Uterus (tissue), 2 donors: ENCODE measurements at regions not wholly inside any gene's neighbourhood (a gene's known extent, or its start where the extent isn't known, plus 50 kb on each side); places are given as distances from the start of the nearest gene placed in this dataset.

Source experiments
- CTCF ChIP-seq, 4 experiments: fragments of 200-600 bp in 2 of 4; fragments of 450-650 bp in 2 of 4; sonication (generic) in 2 of 4; IDR thresholded peaks; one replicate each; pipeline ENCODE4 v1.5.1; 2016 to 2019; ENCODE audit warnings: antibody characterized with exemption in 4 of 4, mild to moderate bottlenecking in 2 of 4, moderate library complexity in 1 of 4
- POLR2A ChIP-seq, 2 donors: fragments of 450-650 bp; IDR thresholded peaks; one replicate each; pipeline ENCODE4 v1.6.1; 2016; ENCODE audit warnings: antibody characterized with exemption in 2 of 2, mild to moderate bottlenecking in 1 of 2, moderate library complexity in 1 of 2

GRCh38 chr3:18809640-18810305, 338.5 kb upstream of the KCNH8 start:
- TF ChIP-seq POLR2A (IDR thresholded peaks at IDR 0.05): no peak
- TF ChIP-seq CTCF (IDR thresholded peaks at IDR 0.05): no peak
